ENCODE measurements at regions not wholly inside any gene's neighbourhood (a gene's known extent, or its start where the extent isn't known, plus 50 kb on each side); places are given as distances from the start of the nearest gene placed in this dataset.

DNA sequence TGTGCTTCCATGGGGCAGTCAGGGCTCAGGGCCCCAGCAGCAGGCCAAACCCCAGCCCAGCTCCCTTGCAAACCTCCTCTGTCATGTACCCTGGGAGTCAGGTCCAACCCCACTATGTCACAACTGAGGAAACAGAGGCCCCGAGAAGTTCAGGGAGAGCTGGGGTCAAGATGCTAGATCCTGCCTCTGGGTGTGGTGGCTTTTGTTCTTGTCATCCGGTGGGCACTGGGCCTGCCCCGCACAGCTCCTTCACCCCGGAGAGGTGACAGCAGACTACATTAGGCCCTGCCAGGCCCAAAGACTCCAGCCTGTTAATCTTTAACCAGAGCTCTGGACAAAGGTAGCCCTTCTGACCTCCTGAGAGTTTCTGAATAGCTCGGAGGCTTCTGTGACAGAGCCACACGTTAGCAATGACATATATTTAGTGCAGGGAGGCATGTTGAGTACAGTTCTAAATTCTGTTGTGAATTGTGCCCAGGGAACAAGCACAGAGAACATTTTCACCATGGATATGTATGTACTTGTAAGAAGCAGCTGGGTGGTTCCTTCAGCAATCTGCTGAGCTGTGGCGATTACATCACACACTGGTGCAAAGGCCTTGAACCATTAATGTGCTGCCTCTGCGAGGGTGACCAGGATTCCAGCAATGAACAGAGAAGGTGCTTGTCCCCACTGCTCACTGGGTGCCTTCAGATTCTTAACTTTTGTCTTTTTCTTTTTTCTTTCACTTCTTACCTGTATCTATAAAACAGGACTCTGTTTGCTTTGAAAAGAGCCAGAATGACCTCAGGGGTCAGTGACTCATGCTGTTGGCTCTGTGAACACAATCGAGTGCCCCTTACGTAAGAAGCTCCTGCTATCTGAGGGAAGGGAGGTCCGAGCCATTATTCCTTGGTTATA, 102.8 kb downstream of the RHOU start:
- TF ChIP-seq, protein P1, sequence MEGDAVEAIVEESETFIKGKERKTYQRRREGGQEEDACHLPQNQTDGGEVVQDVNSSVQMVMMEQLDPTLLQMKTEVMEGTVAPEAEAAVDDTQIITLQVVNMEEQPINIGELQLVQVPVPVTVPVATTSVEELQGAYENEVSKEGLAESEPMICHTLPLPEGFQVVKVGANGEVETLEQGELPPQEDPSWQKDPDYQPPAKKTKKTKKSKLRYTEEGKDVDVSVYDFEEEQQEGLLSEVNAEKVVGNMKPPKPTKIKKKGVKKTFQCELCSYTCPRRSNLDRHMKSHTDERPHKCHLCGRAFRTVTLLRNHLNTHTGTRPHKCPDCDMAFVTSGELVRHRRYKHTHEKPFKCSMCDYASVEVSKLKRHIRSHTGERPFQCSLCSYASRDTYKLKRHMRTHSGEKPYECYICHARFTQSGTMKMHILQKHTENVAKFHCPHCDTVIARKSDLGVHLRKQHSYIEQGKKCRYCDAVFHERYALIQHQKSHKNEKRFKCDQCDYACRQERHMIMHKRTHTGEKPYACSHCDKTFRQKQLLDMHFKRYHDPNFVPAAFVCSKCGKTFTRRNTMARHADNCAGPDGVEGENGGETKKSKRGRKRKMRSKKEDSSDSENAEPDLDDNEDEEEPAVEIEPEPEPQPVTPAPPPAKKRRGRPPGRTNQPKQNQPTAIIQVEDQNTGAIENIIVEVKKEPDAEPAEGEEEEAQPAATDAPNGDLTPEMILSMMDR (conservative IDR thresholded peaks at IDR 0.05): no peak
- no peak for TF ChIP-seq EZH2 (IDR thresholded peaks at IDR 0.05; ENCODE audit: low read depth)

Measured in PC-9 (cell line).